Glutamatergic neuron (in vitro differentiated cells): ENCODE measurements at regions not wholly inside any gene's neighbourhood (a gene's known extent, or its start where the extent isn't known, plus 50 kb on each side); places are given as distances from the start of the nearest gene placed in this dataset.

Experiments used
- DNase-seq: peaks from one replicate; pipeline ENCODE4 v3.0.0; 2022
- H3K27ac Mint-ChIP-seq: one replicate; pipeline ENCODE4 v1.8.0; 2020; ENCODE audit warnings: mild to moderate bottlenecking, mixed read lengths, inconsistent platforms; ENCODE audit not compliant: unreplicated experiment
- H3K27me3 Mint-ChIP-seq: one replicate; pipeline ENCODE4 v1.8.0; 2020; ENCODE audit warnings: mild to moderate bottlenecking, moderate library complexity, mixed read lengths, inconsistent platforms; ENCODE audit not compliant: unreplicated experiment
- H3K36me3 Mint-ChIP-seq: one replicate; pipeline ENCODE4 v1.8.0; 2020; ENCODE audit warnings: mild to moderate bottlenecking, mixed read lengths, inconsistent platforms; ENCODE audit not compliant: unreplicated experiment
- H3K4me1 Mint-ChIP-seq: one replicate; pipeline ENCODE4 v1.8.0; 2020; ENCODE audit warnings: mild to moderate bottlenecking, low read depth, mixed read lengths, inconsistent platforms; ENCODE audit not compliant: unreplicated experiment
- H3K4me3 Mint-ChIP-seq: one replicate; pipeline ENCODE4 v1.8.0; 2020; ENCODE audit warnings: mild to moderate bottlenecking, mixed read lengths, inconsistent platforms; ENCODE audit not compliant: unreplicated experiment
- H3K9me3 Mint-ChIP-seq: one replicate; pipeline ENCODE4 v1.8.0; 2020; ENCODE audit warnings: mild to moderate bottlenecking, moderate library complexity, mixed read lengths, inconsistent platforms; ENCODE audit not compliant: unreplicated experiment
- CTCF ChIP-seq: fragments of 200-600 bp; sonication (generic); IDR thresholded peaks from one replicate; pipeline ENCODE4 v1.5.0; 2021; ENCODE audit not compliant: partially characterized antibody, unreplicated experiment

GRCh38 chr14:101337053-101337452 lies 224.2 kb upstream of the DIO3 start:
- Mint-ChIP-seq H3K27me3 (peaks cover 1% of the 10 kb centered on the region), H3K4me1 (peaks cover 6% of the 10 kb centered on the region), H3K9me3 (no peaks in the 10 kb centered on the region), H3K36me3 (no peaks in the 10 kb centered on the region), H3K27ac (no peak overlapping the region), H3K4me3 (no peak overlapping the region)
- no peak for TF ChIP-seq CTCF
- no peak for DNase-seq

- peaks cover 1% of the 10 kb centered on the region for H3K27me3 Mint-ChIP-seq
- H3K9me3 Mint-ChIP-seq: no peaks in the 10 kb centered on the region
- no peak overlapping the region for H3K4me3 Mint-ChIP-seq
- DNase-seq: no peak
- no peaks in the 10 kb centered on the region for H3K36me3 Mint-ChIP-seq
- peaks cover 6% of the 10 kb centered on the region for H3K4me1 Mint-ChIP-seq
- H3K27ac Mint-ChIP-seq: no peak overlapping the region
- no peak for TF ChIP-seq CTCF
Observed at GRCh38 chr14:101340556-101340955, 220.7 kb upstream of the DIO3 start.

DNA sequence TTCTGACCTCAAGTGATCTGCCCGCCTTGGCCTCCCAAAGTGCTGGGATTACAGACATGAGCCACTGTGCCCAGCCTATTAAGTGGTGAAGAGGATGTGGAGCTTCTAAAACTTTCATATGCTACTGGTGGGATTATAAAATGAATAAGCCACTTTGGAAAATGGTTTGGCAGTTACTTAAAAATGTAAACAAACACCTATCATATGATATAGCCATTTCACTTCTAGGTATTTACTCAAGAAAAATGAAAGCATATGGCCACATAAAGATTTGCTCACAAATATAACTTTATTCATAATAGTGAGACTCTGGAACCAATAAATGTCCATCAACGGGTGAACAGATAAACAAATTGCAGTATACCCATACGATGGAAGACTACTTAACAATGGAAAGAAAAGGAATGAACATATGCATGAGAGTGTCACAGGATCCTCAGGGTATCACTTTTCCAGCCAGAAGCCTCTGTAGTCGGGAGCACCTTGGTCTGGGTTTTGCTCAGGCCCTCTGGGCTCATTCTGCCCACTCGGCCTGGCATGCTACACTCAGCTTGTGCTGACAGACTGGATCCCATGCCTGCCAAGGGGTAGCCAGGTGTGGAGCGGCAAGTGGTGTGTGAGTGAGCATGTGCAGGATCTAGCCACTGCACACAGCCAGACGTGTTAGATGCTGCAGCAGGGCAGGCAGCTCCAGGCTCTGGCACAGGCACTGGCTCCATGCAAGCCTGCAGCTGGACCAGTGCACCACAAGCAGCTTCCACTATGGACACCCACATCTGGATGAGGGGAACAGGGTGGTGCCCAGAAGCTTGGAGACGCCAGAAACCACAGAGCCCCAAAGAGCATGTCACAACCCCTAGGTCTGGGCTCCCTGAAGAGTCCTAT lies 213.2 kb upstream of the DIO3 start:
- Mint-ChIP-seq H3K4me1 (no peaks in the 10 kb centered on the region), H3K4me3 (no peak overlapping the region), H3K9me3 (peaks cover 1% of the 10 kb centered on the region), H3K27me3 (peaks cover 4% of the 10 kb centered on the region), H3K27ac (no peak overlapping the region), H3K36me3 (peaks cover 3% of the 10 kb centered on the region)
- DNase-seq: no peak
- TF ChIP-seq CTCF: no peak

DNA sequence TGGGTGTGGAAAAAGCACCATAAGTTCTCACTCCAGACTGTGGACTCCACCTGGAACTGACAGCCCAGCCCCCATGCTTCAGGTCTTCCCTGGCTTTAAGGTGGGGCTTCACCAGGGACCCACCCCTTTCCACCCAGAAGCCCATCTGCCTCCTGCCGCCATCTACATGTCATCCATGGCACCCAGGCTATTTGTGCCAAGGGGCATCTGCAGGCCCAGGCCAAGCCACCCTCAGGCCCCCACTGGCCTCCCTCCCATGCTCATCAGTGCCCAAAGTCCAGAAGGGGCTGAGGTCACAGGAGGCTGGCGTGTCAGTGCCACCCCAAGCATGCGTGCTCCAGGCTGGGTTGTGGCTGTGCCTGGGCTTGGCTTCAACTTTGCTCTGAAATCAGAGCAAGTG lies 212.2 kb upstream of the DIO3 start:
- Mint-ChIP-seq H3K27me3 (peaks cover 4% of the 10 kb centered on the region), H3K36me3 (peaks cover 6% of the 10 kb centered on the region), H3K27ac (no peak overlapping the region), H3K4me1 (no peaks in the 10 kb centered on the region), H3K4me3 (no peak overlapping the region), H3K9me3 (peaks cover 1% of the 10 kb centered on the region)
- TF ChIP-seq CTCF: no peak
- no peak for DNase-seq

DNA sequence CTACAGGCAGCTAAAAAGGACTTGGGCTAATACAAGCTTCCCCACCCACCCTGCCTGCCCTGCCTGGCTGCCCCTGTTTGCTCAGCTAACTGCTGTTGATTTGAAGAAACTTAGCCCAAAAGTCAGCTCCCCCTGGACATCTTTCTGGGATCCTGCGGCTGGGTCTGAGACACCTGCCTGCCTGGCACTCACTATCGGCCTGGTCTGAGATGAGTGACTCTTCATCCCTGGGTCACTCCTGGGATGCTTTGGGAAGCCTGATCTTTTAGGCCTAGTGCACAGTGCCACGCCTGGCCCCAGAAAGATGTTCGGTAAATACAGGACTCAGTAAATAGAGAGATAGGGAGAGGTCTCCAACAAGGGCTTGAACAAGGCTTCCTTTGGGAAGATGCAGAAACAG lies 211.3 kb upstream of the DIO3 start:
- Mint-ChIP-seq H3K4me1 (no peaks in the 10 kb centered on the region), H3K4me3 (no peak overlapping the region), H3K9me3 (peaks cover 1% of the 10 kb centered on the region), H3K27me3 (peaks cover 4% of the 10 kb centered on the region), H3K27ac (no peak overlapping the region), H3K36me3 (peaks cover 9% of the 10 kb centered on the region)
- no peak for DNase-seq
- TF ChIP-seq CTCF: no peak
